Loucy (cell line): ENCODE measurements at regions not wholly inside any gene's neighbourhood (a gene's known extent, or its start where the extent isn't known, plus 50 kb on each side); places are given as distances from the start of the nearest gene placed in this dataset.

ENCODE experiments used
- H2AFZ ChIP-seq: fragments of 200-600 bp; sonication (generic); 2 replicates; pipeline ENCODE4 v1.6.0; 2016; ENCODE audit warnings: antibody characterized with exemption, mild to moderate bottlenecking, low read length, moderate library complexity
- H3F3A ChIP-seq: fragments of 200-600 bp; 2 replicates; pipeline ENCODE4 v1.6.0; 2016; ENCODE audit warnings: antibody characterized with exemption, low read depth, mild to moderate bottlenecking
- H3K27me3 ChIP-seq: fragments of 200-600 bp; sonication (generic); 2 replicates; pipeline ENCODE4 v1.6.1; 2014; ENCODE audit warnings: low read length, mild to moderate bottlenecking; ENCODE audit not compliant: insufficient read depth, poor library complexity, severe bottlenecking
- H3K36me3 ChIP-seq: fragments of 200-600 bp; sonication (generic); 2 replicates; pipeline ENCODE4 v1.6.1; 2016; ENCODE audit warnings: low read length; ENCODE audit not compliant: insufficient read depth
- H3K4me1 ChIP-seq: fragments of 200-600 bp; sonication (generic); 2 replicates; pipeline ENCODE4 v1.5.1; 2014; ENCODE audit warnings: low read length, mild to moderate bottlenecking; ENCODE audit not compliant: insufficient read depth, poor library complexity, severe bottlenecking
- H3K4me2 ChIP-seq: fragments of 200-600 bp; sonication (generic); 2 replicates; pipeline ENCODE4 v1.6.0; 2014; ENCODE audit warnings: antibody characterized with exemption, low read length, low read depth, mild to moderate bottlenecking; ENCODE audit not compliant: poor library complexity, severe bottlenecking
- H3K4me3 ChIP-seq: fragments of 200-600 bp; sonication (generic); 2 replicates; pipeline ENCODE4 v1.5.1; 2014; ENCODE audit warnings: low read length, mild to moderate bottlenecking, mixed read lengths; ENCODE audit not compliant: poor library complexity, severe bottlenecking
- H3K79me2 ChIP-seq: fragments of 200-600 bp; sonication (generic); 2 replicates; pipeline ENCODE4 v1.6.1; 2014; ENCODE audit warnings: low read length; ENCODE audit not compliant: insufficient read depth
- H3K9ac ChIP-seq: fragments of 200-600 bp; sonication (generic); 2 replicates; pipeline ENCODE4 v1.6.0; 2014; ENCODE audit warnings: mild to moderate bottlenecking, low read depth, low read length, moderate library complexity; ENCODE audit not compliant: poor library complexity, severe bottlenecking
- H3K9me2 ChIP-seq: fragments of 200-600 bp; sonication (generic); replicated peaks from 2 replicates; pipeline ENCODE4 v1.6.1; 2016; ENCODE audit warnings: low read depth, low read length, mixed read lengths
- H3K9me3 ChIP-seq: fragments of 200-600 bp; sonication (generic); 2 replicates; pipeline ENCODE4 v1.6.1; 2014; ENCODE audit warnings: mild to moderate bottlenecking, antibody characterized with exemption, low read length, low read depth; ENCODE audit not compliant: insufficient read depth
- H4K20me1 ChIP-seq: fragments of 200-600 bp; sonication (generic); 2 replicates; pipeline ENCODE4 v1.6.0; 2014; ENCODE audit warnings: antibody characterized with exemption, low read length, mild to moderate bottlenecking; ENCODE audit not compliant: insufficient read depth, poor library complexity, severe bottlenecking
- CTCF ChIP-seq: fragments of 200-600 bp; sonication (generic); conservative IDR thresholded peaks from 2 replicates; pipeline ENCODE4 v1.5.1; 2014; ENCODE audit warnings: mild to moderate bottlenecking, antibody characterized with exemption, low read length
- EZH2phosphoT487 ChIP-seq: fragments of 200-600 bp; IDR thresholded peaks from 2 replicates; pipeline ENCODE4 v1.6.1; 2018; ENCODE audit warnings: antibody characterized with exemption, mild to moderate bottlenecking, moderate library complexity, borderline replicate concordance

- Histone ChIP-seq H3F3A (no peaks in the 10 kb centered on the region), H3K4me1 (no peaks in the 10 kb centered on the region), H4K20me1 (no peaks in the 10 kb centered on the region), H3K9ac (no peak overlapping the region), H3K4me3 (no peak overlapping the region), H3K9me3 (no peaks in the 10 kb centered on the region), H3K27me3 (no peaks in the 10 kb centered on the region), H3K36me3 (no peaks in the 10 kb centered on the region), H2AFZ (no peak overlapping the region), H3K79me2 (no peaks in the 10 kb centered on the region), H3K4me2 (no peak overlapping the region), H3K9me2 (no peaks in the 10 kb centered on the region)
- no peak for TF ChIP-seq EZH2phosphoT487
- no peak for TF ChIP-seq CTCF
These were observed 276.6 kb downstream of the SHQ1 start for GRCh38 chr3:72571638-72572114.

GRCh38 chr3:72571052-72571451 is 277.2 kb downstream of the SHQ1 start:
- no peaks in the 10 kb centered on the region for H3K9me3 ChIP-seq
- no peak overlapping the region for H3K9ac ChIP-seq
- H4K20me1 ChIP-seq = no peaks in the 10 kb centered on the region
- no peak overlapping the region for H3K4me2 ChIP-seq
- no peaks in the 10 kb centered on the region for H3K36me3 ChIP-seq
- TF ChIP-seq EZH2phosphoT487 (no peak), CTCF (no peak)
- H3K79me2 ChIP-seq = no peaks in the 10 kb centered on the region
- H2AFZ ChIP-seq = no peak overlapping the region
- H3F3A ChIP-seq = no peaks in the 10 kb centered on the region
- no peaks in the 10 kb centered on the region for H3K27me3 ChIP-seq
- H3K4me1 ChIP-seq = no peaks in the 10 kb centered on the region
- no peak overlapping the region for H3K4me3 ChIP-seq
- H3K9me2 ChIP-seq = no peaks in the 10 kb centered on the region

GRCh38 chr3:72569754-72570440 is 278.3 kb downstream of the SHQ1 start:
- Histone ChIP-seq H3K36me3 (no peaks in the 10 kb centered on the region), H3K9me2 (no peaks in the 10 kb centered on the region), H3K4me1 (no peaks in the 10 kb centered on the region), H3K27me3 (no peaks in the 10 kb centered on the region), H3F3A (no peaks in the 10 kb centered on the region), H3K9me3 (no peaks in the 10 kb centered on the region), H3K79me2 (no peaks in the 10 kb centered on the region), H3K4me2 (no peak overlapping the region), H3K4me3 (no peak overlapping the region), H4K20me1 (no peaks in the 10 kb centered on the region), H2AFZ (no peak overlapping the region), H3K9ac (no peak overlapping the region)
- TF ChIP-seq CTCF (no peak), EZH2phosphoT487 (no peak)
